ENCODE measurements at regions not wholly inside any gene's neighbourhood (a gene's known extent, or its start where the extent isn't known, plus 50 kb on each side); places are given as distances from the start of the nearest gene placed in this dataset.
A peak's percentile ranks its signal among the peaks of the same experiment; 100 is the strongest.
"Not testable (repeated sequence)": the region's sequence is repeated elsewhere in the genome, so short reads cannot be mapped to it uniquely, and the experiment has no call there.

DNA sequence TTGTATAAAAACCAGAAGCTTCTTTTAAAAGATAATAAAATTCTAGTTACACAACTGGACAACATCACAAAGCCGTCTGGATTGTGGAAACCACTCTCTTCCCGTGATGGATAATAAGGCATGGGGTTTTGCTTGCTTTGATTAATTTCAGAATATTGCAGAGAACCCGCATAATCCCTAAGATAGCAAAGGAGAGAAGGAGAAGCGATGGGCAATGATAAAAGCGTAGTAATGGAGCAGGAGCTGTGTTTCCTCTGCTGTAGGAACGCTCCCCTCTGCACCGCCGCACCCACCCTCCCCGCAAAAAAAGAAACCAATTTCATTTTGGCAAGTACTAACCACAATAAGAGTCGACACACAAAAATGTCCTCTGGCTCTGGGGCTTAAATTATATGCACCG is 340.9 kb upstream of the PSMD7 start:
- H3K4me3 ChIP-seq = no peak overlapping the region
- DNase-seq (ENCODE audit: low spot score in 2 of 2) = no peak
- TF ChIP-seq EP300 (IDR thresholded peaks at IDR 0.05) (no peak), CTCF (IDR thresholded peaks at IDR 0.05) (no peak), POLR2A (IDR thresholded peaks at IDR 0.05) (no peak)
- no peaks in the 10 kb centered on the region for H3K9me3 ChIP-seq
- WGBS, 2 donors = 80 to 82% methylated on average over 11 of the region's 11 CpGs
- no peaks in the 10 kb centered on the region for H3K36me3 ChIP-seq
- H3K4me1 ChIP-seq = peaks cover 0 to 14% (median 0%) of the 10 kb centered on the region in 4 donors
- H3K27me3 ChIP-seq = no peaks in the 10 kb centered on the region
- no peak overlapping the region for H3K27ac ChIP-seq

DNA sequence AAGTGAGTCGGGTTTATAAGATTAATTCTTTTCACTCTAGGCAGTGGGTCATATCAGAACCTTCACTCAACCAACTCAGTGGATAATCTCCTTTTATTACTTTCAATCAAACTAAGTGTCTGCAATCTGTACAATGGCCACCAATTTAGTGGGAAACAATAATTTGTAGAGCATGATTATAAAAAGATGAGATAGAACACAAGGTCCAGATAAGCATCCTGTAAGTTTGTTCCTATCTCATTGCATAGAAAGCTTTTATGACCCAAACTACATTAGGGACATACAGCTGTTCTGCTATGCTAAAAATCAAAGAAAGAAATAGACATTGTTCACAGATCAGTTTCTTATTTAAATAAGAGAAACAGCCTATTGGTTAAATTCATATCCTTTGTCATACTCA is 341.4 kb upstream of the PSMD7 start:
- H3K4me3 ChIP-seq = no peak overlapping the region
- H3K36me3 ChIP-seq = no peaks in the 10 kb centered on the region
- H3K27ac ChIP-seq = no peak overlapping the region
- H3K27me3 ChIP-seq = no peaks in the 10 kb centered on the region
- no peak for DNase-seq (ENCODE audit: low spot score in 2 of 2)
- H3K4me1 ChIP-seq = peaks cover 0 to 14% (median 0%) of the 10 kb centered on the region in 4 donors
- no peak for TF ChIP-seq EP300 (IDR thresholded peaks at IDR 0.05)
- no peak for TF ChIP-seq CTCF (IDR thresholded peaks at IDR 0.05)
- no peak for TF ChIP-seq POLR2A (IDR thresholded peaks at IDR 0.05)
- 77 to 79% methylated on average over 1 of the region's 1 CpG for WGBS, 2 donors
- no peaks in the 10 kb centered on the region for H3K9me3 ChIP-seq

GRCh38 chr16:73951481-73951880 is 345.1 kb upstream of the PSMD7 start:
- TF ChIP-seq EP300 (IDR thresholded peaks at IDR 0.05) (no peak), CTCF (IDR thresholded peaks at IDR 0.05) (no peak), POLR2A (IDR thresholded peaks at IDR 0.05) (no peak)
- Histone ChIP-seq H3K27ac (peak overlapping the region in 1 of 4 donors; percentile 6), H3K9me3 (no peaks in the 10 kb centered on the region), H3K36me3 (no peaks in the 10 kb centered on the region), H3K4me3 (no peak overlapping the region), H3K27me3 (no peaks in the 10 kb centered on the region), H3K4me1 (peaks cover 0 to 9% (median 0%) of the 10 kb centered on the region in 4 donors)
- no peak for DNase-seq (ENCODE audit: low spot score in 2 of 2)
- 33 to 57% methylated on average over 3 of the region's 3 CpGs for WGBS, 2 donors

DNA sequence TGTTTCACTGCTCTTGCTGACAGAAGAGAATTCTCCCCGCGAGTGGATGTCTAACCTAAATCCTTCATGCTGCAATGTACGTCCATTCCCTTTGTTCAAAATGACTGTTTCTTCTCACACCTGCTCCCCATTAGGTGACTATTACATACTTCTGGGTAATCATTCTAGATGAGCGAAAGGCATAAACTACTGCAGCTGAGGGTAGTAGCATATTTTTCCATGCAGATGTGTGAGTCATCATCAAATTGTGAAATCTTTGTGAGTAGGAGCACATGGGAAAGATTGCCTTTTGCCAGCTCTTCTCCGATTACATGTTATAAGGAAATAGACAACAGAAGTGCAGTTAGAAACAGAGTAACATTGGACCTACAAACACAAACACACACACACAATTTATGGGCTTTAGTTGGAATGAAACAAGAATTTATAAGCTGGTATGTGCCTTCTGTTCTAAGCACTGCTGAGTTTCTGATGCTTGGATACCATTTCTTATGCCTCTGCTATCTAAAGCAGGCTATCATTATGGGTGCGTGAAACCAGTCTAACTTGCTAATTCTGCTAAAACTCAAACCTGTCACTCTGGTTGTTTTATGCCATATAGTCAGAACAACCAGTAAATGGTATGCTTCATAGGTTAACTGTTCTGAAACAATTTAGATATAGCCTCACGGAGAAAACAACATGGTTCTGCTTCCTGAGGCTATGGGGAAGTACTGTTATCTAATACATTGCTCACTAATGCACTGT is 346.9 kb upstream of the PSMD7 start:
- peak overlapping the region in 2 of 4 donors; percentile 43 to 71 for H3K27ac ChIP-seq
- TF ChIP-seq EP300 (IDR thresholded peaks at IDR 0.05) = peak in 1 of 2 donors; percentile 69
- no peak for TF ChIP-seq POLR2A (IDR thresholded peaks at IDR 0.05)

GRCh38 chr16:73945631-73946030 is 351.0 kb upstream of the PSMD7 start:
- no peak overlapping the region for H3K27ac ChIP-seq
- TF ChIP-seq EP300 (IDR thresholded peaks at IDR 0.05) (no peak), POLR2A (IDR thresholded peaks at IDR 0.05) (no peak), CTCF (IDR thresholded peaks at IDR 0.05) (no peak)
- WGBS, 2 donors = 66 to 69% methylated on average over 4 of the region's 4 CpGs
- no peak for DNase-seq (ENCODE audit: low spot score in 2 of 2)
- H3K27me3 ChIP-seq = no peaks in the 10 kb centered on the region
- no peak overlapping the region for H3K4me3 ChIP-seq
- no peaks in the 10 kb centered on the region for H3K36me3 ChIP-seq
- no peaks in the 10 kb centered on the region for H3K4me1 ChIP-seq
- no peaks in the 10 kb centered on the region for H3K9me3 ChIP-seq

More for the DNA sequence above, 346.9 kb upstream of the PSMD7 start:
- WGBS, 2 donors = 64 to 65% methylated on average over 7 of the region's 7 CpGs
- Histone ChIP-seq H3K9me3 (no peaks in the 10 kb centered on the region), H3K4me3 (no peak overlapping the region), H3K27me3 (no peaks in the 10 kb centered on the region), H3K36me3 (no peaks in the 10 kb centered on the region), H3K4me1 (peaks cover 0 to 6% (median 0%) of the 10 kb centered on the region in 4 donors)
- peak in 1 of 2 donors; percentile 45 for DNase-seq (ENCODE audit: low spot score in 2 of 2)

GRCh38 chr16:73943184-73943583 is 353.4 kb upstream of the PSMD7 start:
- H3K27ac ChIP-seq = not testable (repeated sequence)

DNA sequence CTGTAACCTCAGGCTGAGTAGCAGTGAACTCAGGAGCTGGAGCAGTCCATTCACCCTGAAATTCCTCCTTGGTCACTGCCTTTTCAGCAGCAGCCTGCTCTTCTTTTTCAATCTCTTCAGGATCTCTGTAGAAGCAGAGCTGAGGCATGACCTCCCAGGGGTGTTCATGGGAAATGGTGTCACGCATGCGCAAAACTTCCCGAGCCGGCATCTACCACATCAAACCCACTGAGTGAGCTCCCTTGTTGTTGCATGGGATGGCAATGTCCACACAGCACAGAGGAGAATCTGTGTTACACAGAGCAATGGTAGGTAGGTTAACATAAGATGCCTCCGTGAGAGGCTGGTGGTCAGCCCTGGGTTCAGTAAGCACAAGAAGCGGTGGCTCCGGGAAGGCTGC is 355.8 kb upstream of the PSMD7 start:
- H3K4me3 ChIP-seq; H3K4me1 ChIP-seq; DNase-seq (ENCODE audit: low spot score in 2 of 2); H3K9me3 ChIP-seq; H3K27ac ChIP-seq; H3K27me3 ChIP-seq; H3K36me3 ChIP-seq: not testable (repeated sequence)
- WGBS, 2 donors = 93% methylated on average over 4 to 7 of the region's 7 CpGs

More at GRCh38 chr16:73943184-73943583, 353.4 kb upstream of the PSMD7 start:
- H3K27me3 ChIP-seq; H3K4me3 ChIP-seq; H3K36me3 ChIP-seq; H3K9me3 ChIP-seq; DNase-seq (ENCODE audit: low spot score in 2 of 2); H3K4me1 ChIP-seq: not testable (repeated sequence)
- WGBS, 2 donors = 84 to 92% methylated on average over 11 of the region's 11 CpGs

Measured in tibial nerve (tissue), 4 donors.